GM12873 (cell line): ENCODE measurements at regions not wholly inside any gene's neighbourhood (a gene's known extent, or its start where the extent isn't known, plus 50 kb on each side); places are given as distances from the start of the nearest gene placed in this dataset.

ENCODE experiments used
- CTCF ChIP-seq: IDR thresholded peaks from 2 replicates; pipeline ENCODE4 v1.5.1; 2012; ENCODE audit warnings: low read depth, mild to moderate bottlenecking, moderate library complexity, low read length, control low read depth; ENCODE audit not compliant: insufficient read depth; ENCODE audit errors: missing control alignments

- no peak for TF ChIP-seq CTCF
Measured at GRCh38 chr2:12175323-12175722, 428.9 kb downstream of the LPIN1 start.

GRCh38 chr2:12176623-12177454, 430.4 kb downstream of the LPIN1 start:
- TF ChIP-seq CTCF = no peak

- TF ChIP-seq CTCF = no peak
Measured at GRCh38 chr2:12177455-12178288, 431.2 kb downstream of the LPIN1 start.

- no peak for TF ChIP-seq CTCF
Measured at GRCh38 chr2:12178289-12179080, 432.1 kb downstream of the LPIN1 start.

- TF ChIP-seq CTCF = no peak
Measured at GRCh38 chr2:12180031-12180430, 433.6 kb downstream of the LPIN1 start.

GRCh38 chr2:12183032-12183645, 436.7 kb downstream of the LPIN1 start:
- no peak for TF ChIP-seq CTCF
